Keratinocyte (primary cell): ENCODE measurements at regions not wholly inside any gene's neighbourhood (a gene's known extent, or its start where the extent isn't known, plus 50 kb on each side); places are given as distances from the start of the nearest gene placed in this dataset.

Experiments used
- DNase-seq: peaks from one replicate; pipeline ENCODE4 v3.0.0-alpha.2; 2011; ENCODE audit warnings: low read depth, missing footprints, low spot score
- FAIRE-seq: peaks from 2 replicates; lab custom pipeline; 2011; peaks lifted over from hg19 to GRCh38; lab: Jason Lieb, UNC
- H2AFZ ChIP-seq: 2 replicates; pipeline ENCODE4 v1.6.0; 2012; ENCODE audit warnings: low read length, control low read depth, inconsistent platforms; ENCODE audit not compliant: control insufficient read depth
- H3K27ac ChIP-seq: 2 replicates; pipeline ENCODE4 v1.5.1; 2011; ENCODE audit warnings: low read length; ENCODE audit not compliant: control insufficient read depth, insufficient read depth
- H3K27me3 ChIP-seq: 3 replicates; pipeline ENCODE4 v1.6.0; 2011; ENCODE audit warnings: low read length; ENCODE audit not compliant: control insufficient read depth, insufficient read depth; ENCODE audit errors: extremely low read depth
- H3K36me3 ChIP-seq, 2 experiments: 2 replicates in 1 of 2; 3 replicates in 1 of 2; pipeline ENCODE4 v1.5.1; 2011; ENCODE audit warnings: low read length in 2 of 2, mild to moderate bottlenecking in 1 of 2; ENCODE audit not compliant: control insufficient read depth in 2 of 2, insufficient read depth in 2 of 2; ENCODE audit errors: extremely low read depth in 1 of 2
- H3K4me1 ChIP-seq: 3 replicates; pipeline ENCODE4 v1.5.1; 2011; ENCODE audit warnings: low read length; ENCODE audit not compliant: control insufficient read depth, insufficient read depth; ENCODE audit errors: extremely low read depth
- H3K4me2 ChIP-seq: 3 replicates; pipeline ENCODE4 v1.6.0; 2011; ENCODE audit warnings: low read depth, low read length; ENCODE audit not compliant: control insufficient read depth, insufficient read depth; ENCODE audit errors: extremely low read depth
- H3K4me3 ChIP-seq, 3 experiments: fragments of 200-600 bp in 1 of 3; sonication (generic) in 1 of 3; 2 replicates in 2 of 3; 3 replicates in 1 of 3; pipeline ENCODE4 v1.5.1; 2011 to 2016; ENCODE audit warnings: low read length in 3 of 3, mild to moderate bottlenecking in 3 of 3, control low read depth in 2 of 3, inconsistent platforms in 1 of 3, low read depth in 1 of 3, mixed read lengths in 1 of 3, mixed run types in 1 of 3, moderate library complexity in 1 of 3; ENCODE audit not compliant: control insufficient read depth in 2 of 3, insufficient read depth in 2 of 3; ENCODE audit errors: extremely low read depth in 1 of 3
- H3K79me2 ChIP-seq: 2 replicates; pipeline ENCODE4 v1.6.0; 2012; ENCODE audit warnings: low read length; ENCODE audit not compliant: control insufficient read depth, insufficient read depth
- H3K9ac ChIP-seq: 3 replicates; pipeline ENCODE4 v1.6.0; 2011; ENCODE audit warnings: low read length; ENCODE audit not compliant: control insufficient read depth, insufficient read depth; ENCODE audit errors: extremely low read depth
- H3K9me1 ChIP-seq: 3 replicates; pipeline ENCODE4 v1.6.0; 2011; ENCODE audit warnings: low read length; ENCODE audit not compliant: control insufficient read depth, insufficient read depth; ENCODE audit errors: extremely low read depth
- H3K9me3 ChIP-seq: 2 replicates; pipeline ENCODE4 v1.5.1; 2012; ENCODE audit warnings: low read depth, low read length; ENCODE audit not compliant: control insufficient read depth
- H4K20me1 ChIP-seq: 3 replicates; pipeline ENCODE4 v1.6.0; 2011; ENCODE audit warnings: low read length; ENCODE audit not compliant: control insufficient read depth, insufficient read depth; ENCODE audit errors: extremely low read depth
- CTCF ChIP-seq, 3 experiments: IDR thresholded peaks in 1 of 3; conservative IDR thresholded peaks in 1 of 3; optimal IDR thresholded peaks in 1 of 3; 2 replicates in 2 of 3; 3 replicates in 1 of 3; pipeline versions ENCODE3 to v1.5.1; 2011; ENCODE audit warnings: low read length in 3 of 3, mild to moderate bottlenecking in 3 of 3, moderate library complexity in 2 of 3, control low read depth in 1 of 3, inconsistent platforms in 1 of 3; ENCODE audit not compliant: insufficient read depth in 2 of 3; ENCODE audit errors: extremely low read depth in 1 of 3
- EZH2 ChIP-seq: IDR thresholded peaks from one replicate; pipeline ENCODE4 v1.6.1; 2012; ENCODE audit warnings: inconsistent platforms, mild to moderate bottlenecking, low read length, moderate library complexity
- dilution Hi-C: fragments of 300-500 bp; cut with MboI; formaldehyde crosslinking; loops from one replicate; pipeline ENCODE4 v1.7.0; 2020; ENCODE audit warnings: low sequenced_read_pairs; ENCODE audit not compliant: extremely low pct_ligation_motif_present

GRCh38 chr18:1015777-1016176, 111.1 kb downstream of the ADCYAP1 start:
- no peaks in the 10 kb centered on the region for H3K27me3 ChIP-seq
- H3K79me2 ChIP-seq: no peaks in the 10 kb centered on the region
- H3K9me1 ChIP-seq: no peaks in the 10 kb centered on the region
- no peaks in the 10 kb centered on the region for H3K9me3 ChIP-seq
- TF ChIP-seq CTCF (optimal IDR thresholded peaks at IDR 0.05 in 1 of 3, IDR thresholded peaks at IDR 0.05 in 1 of 3, conservative IDR thresholded peaks at IDR 0.05 in 1 of 3; ENCODE audit: extremely low read depth in 1 of 3, insufficient read depth in 2 of 3, low read length in 3 of 3): no peak
- no peak for TF ChIP-seq EZH2
- no peak overlapping the region for H3K4me3 ChIP-seq
- no peak overlapping the region for H3K4me2 ChIP-seq
- no peaks in the 10 kb centered on the region for H3K4me1 ChIP-seq
- no peaks in the 10 kb centered on the region for H3K36me3 ChIP-seq
- no peak overlapping the region for H2AFZ ChIP-seq
- no peak overlapping the region for H3K9ac ChIP-seq
- no peak overlapping the region for H3K27ac ChIP-seq
- H4K20me1 ChIP-seq: no peaks in the 10 kb centered on the region
- DNase-seq: no peak
- no peak for FAIRE-seq
- dilution Hi-C loops: no loop called here

DNA sequence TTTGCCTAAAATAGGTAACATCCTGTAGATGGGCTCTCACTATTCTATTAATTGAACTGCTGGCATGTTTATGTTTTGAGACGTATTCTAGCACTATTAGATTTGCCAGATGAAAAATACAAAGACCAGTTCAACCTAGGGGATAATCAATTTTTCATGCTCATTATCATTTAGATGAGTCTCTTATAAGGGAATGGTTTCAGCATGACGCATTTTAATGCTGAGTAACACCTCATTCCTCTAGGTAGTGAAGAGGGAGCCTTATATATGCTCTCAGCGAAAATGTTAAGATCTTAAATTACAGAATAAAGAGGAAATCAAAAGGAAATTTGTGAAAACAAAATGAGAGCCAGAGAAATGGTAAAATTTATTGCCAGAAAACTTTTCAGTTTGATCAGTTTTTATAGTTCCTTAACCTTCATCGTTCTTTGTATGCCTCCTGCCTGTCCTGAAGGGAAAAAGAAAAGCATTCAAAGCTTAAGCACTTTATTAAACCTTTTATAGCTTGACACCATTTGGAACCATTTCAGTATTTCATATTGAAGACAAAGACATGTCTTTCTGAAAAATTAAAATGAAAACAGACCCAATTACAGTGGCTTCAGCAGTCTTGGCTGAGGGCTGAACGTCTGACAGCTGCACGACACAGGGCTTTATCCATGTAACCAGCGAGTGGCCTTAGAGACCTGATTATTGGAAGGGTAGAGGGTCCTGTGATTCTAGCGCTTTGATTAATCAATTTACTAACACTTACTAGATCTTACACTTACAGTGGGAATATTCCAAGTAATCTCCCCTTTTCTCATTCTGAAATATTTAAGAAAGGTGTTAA, 112.8 kb downstream of the ADCYAP1 start:
- Histone ChIP-seq H4K20me1 (no peaks in the 10 kb centered on the region), H3K36me3 (no peaks in the 10 kb centered on the region), H3K4me1 (no peaks in the 10 kb centered on the region), H2AFZ (no peak overlapping the region), H3K4me2 (no peak overlapping the region), H3K27ac (no peak overlapping the region), H3K27me3 (no peaks in the 10 kb centered on the region), H3K79me2 (no peaks in the 10 kb centered on the region), H3K4me3 (no peak overlapping the region), H3K9ac (no peak overlapping the region), H3K9me3 (no peaks in the 10 kb centered on the region), H3K9me1 (no peaks in the 10 kb centered on the region)
- FAIRE-seq (no peak), DNase-seq (no peak)
- dilution Hi-C loops: no loop called here
- TF ChIP-seq EZH2: no peak
- TF ChIP-seq CTCF (optimal IDR thresholded peaks at IDR 0.05 in 1 of 3, IDR thresholded peaks at IDR 0.05 in 1 of 3, conservative IDR thresholded peaks at IDR 0.05 in 1 of 3; ENCODE audit: extremely low read depth in 1 of 3, insufficient read depth in 2 of 3, low read length in 3 of 3): no peak
